Stimulated activated naive CD8-positive, alpha-beta T cell treated with anti-CD3 and anti-CD28 coated beads, Interleukin-15, Interleukin-2, amounts not matched to agents 100 U/mL and 50 U/mL, for 24 hours (primary cell): ENCODE measurements at regions not wholly inside any gene's neighbourhood (a gene's known extent, or its start where the extent isn't known, plus 50 kb on each side); places are given as distances from the start of the nearest gene placed in this dataset.

Source experiments
- ATAC-seq: fragments of 150-1000 bp; cut with Tn5 transposase; one replicate; pipeline ENCODE4 v1.10.0; 2021
- DNase-seq: peaks from one replicate; pipeline ENCODE4 v3.0.0; 2021

DNA sequence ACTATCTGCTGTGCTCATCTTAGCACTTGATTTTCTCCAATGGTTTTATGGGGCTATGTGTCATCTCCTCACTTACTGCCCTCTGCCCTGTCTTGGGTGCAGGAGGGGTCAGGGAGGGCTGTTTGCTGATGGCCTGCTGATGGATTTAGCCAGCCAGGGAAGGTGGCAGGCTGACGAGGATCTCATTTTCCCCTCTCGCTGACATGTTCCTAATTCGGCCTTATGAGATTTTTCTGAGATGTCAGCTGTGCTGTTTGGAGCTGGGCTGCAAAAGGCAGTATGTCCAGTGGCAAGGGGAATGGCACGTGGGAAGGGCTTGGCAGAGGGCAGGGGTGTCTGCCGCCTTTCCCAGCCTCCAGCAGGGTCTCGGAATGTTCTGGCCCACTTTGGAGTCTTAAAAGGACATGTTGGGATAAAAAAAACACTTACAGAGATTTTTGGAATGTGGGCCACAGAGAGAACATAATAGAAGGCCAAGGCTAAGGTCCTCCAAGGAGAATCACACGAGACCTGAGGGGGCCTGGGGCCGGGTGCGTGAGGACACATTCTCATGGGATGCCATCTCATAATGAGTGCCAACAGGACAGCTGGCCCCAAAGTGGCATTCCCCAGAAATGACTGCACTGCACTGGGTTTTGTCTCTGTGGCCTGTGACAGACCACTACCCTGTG, 303.8 kb downstream of the TLE3 start:
- no peak for ATAC-seq

DNA sequence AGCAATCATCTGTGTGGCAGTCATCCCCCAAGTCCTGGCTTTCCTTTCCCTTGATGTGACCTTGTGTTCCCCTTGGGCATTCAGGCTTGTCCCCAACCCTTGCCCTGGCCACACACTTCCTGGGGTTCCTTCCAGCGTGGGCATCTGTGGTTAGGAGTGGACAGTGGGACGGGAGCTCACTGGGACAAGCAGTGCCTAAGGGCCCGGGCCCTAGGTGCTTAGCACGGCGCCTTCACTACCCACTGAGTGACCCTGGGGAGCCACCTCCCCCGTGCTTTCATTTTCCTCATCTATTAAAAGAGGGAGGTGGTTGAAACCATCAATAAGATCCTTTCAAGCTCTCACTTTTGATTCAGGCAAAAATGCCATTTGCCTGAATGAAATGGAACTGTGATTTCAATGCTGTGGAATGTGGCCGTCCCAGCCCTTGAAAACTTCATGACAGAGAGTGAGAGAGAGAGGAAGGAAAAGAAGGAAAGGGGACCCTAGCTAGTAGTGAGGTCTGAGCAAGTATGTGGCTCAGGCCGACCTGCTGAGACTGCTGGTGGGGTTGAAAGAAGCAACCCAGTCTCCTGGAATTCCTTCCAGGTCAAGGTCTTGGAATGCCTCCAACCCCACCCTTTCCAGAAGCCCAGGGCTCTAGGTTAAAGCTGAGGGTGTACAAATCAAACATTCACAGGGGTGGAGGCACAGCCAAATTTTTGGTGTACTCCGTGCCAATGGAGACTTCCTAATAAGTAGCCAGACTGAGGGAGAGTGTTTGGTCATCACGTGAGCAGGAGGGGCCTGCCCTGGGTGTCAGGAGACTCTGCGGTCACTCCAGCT, 302.9 kb downstream of the TLE3 start:
- no peak for ATAC-seq
- DNase-seq: no peak

More for the DNA sequence above, 303.8 kb downstream of the TLE3 start:
- DNase-seq: no peak

DNA sequence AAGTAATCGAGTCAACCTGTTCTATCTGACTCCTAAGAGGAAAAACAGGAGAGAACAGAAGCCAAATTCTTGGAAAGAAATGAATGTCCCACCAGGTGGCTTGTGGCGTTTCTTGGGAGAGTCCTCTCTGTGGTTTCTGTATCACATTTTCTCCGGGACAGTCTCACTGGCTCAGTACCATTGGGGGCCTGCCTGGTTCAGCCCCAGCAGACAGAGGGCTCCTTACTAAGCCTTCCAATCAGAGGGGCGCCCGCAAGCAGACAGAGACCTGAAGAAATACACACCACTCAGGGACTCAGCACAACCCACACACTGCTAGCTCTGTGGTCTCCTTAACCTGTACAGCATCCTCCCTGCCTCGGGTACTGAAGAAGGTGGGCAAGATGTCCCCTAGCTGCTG, 302.1 kb downstream of the TLE3 start:
- ATAC-seq (no peak), DNase-seq (no peak)

DNA sequence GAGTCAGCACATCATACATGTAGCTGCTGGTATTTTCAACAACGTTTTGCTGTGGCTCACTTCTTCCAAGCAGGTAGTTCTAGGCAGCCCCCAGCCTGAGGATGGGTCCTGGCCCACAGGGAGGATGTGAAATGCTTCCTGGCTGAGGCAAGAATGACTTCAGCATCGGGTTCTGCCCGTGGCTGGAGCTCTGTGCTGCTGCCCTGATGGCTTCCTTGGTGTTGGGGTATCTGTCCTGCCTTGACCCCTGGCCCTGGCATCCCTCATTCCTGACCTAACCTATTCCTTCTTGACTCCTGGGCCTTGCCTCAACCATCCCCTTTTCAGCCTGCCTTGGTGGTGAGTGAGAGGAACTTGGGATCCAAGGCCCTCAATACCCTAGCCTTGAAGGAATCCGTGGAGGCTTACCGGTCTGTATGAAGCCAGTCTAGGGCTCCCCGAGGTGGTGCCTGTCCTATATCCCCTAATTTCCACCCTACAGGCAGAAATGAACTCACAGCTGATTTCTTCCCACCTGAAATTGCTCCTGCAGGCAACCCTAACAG, 300.6 kb downstream of the TLE3 start:
- DNase-seq: no peak
- ATAC-seq: no peak

DNA sequence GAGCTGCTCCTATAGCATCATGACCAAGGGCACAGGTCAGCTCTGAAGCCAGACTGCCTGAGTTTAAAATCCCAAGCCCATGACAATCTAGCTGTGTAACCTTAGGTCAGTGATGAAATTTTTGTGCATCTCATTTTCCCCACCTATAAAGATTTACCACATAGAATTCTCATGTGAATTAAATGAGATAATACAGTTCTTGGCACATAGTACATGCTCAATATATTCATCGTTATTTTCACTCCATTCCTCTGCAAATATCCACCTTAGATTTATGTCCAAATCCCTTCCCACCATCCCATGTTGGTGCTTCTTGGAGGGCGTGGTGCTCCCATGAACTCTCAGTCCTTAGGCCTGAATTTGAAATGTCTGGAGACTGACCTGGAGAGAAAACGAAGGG, 300.1 kb downstream of the TLE3 start:
- no peak for ATAC-seq

DNA sequence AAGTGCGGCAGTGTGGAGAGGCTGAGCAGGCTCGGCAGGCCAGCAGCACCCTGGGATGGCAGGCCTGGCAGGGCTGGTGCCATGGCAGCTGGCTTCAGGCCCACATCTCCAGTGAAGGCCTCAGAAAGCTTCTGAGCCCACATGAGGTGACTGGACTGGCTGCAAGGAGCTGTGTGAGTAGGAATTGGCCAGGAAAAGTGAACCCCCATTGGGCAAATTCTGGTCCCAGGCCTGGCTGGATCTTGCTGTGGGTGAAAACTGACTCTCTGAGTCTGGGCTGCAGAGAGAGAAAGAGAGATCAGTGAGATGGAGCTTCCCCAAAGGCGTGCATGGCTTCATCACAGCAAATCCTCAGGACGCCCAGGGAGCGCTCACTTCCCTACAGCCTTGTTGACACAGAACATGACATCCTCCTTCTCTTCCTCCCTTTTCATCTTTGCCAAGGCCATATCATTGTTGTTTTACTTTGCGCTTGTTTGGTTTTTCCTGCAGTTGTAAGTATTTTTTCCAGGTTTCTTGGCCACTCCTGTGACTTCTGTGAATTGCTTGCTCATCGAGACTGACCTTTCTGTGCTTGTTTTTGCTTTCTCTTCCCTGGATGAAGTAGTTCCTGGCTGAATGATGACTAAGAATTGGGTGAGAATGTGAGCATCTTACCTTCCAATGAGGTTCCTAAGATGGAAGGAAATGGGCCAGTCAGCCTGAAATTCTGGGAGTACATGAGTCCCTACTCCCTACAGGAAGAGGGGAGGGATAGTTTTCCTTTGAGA, 299.1 kb downstream of the TLE3 start:
- ATAC-seq (no peak), DNase-seq (no peak)

More for the DNA sequence above, 300.1 kb downstream of the TLE3 start:
- DNase-seq: no peak

DNA sequence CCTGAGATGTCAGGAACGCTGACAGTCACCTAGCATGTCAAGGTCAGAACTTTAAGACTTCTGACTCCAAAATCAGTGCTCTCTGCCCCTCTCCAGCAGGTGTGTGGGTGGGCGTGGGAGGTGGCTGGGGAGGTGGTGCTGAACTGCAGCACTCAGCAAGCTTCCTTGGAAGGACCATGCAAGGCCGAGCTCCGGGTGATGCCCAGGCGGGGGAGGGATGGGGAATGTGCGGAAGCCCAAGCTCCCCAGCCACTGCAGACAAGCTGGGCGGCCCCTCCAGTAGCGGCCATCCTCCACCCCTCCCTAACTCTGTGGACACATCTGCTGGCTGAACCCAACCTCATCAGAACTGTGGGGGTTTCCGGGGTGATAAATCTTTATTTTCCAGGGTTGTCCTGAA, 296.6 kb downstream of the TLE3 start:
- ATAC-seq (no peak), DNase-seq (no peak)

DNA sequence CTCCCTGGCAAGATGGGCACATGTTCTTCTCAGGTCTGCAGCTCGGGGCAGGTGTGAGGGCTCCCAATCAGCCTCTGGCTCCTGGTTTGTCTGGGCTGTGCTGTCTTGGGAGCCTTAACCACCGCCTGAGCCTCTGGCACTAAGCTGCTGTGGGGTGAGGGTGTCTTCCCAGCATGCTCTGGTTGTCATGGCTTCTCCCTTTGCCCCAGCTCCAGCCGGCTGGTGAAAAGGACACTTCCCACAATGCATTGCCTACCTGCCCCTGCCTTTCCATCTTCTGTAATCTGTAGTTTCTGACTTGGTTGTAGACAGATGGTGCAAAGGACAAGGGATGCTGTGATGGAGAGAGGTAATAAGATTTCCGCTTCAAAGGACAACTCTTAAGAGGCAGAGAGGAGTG, 295.3 kb downstream of the TLE3 start:
- no peak for ATAC-seq

DNA sequence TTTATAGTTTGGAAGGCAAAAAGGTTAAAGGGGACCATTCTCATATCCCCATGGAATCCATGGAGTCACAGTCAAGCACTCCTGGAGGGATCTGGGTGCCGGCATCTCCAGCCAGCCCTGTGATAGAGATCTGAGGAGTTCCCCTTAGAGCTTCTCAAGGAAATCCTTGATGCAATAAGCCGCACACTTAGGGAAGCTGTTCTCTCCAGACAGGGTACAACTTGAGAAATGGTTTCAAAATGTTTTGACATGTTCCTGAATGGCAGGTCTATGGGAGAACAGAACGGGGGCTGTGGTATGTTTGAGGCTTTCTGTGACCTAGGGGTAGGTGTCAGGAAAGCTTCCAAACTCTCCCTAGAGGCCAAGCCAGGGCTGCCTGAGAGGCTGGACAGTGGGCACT, 292.9 kb downstream of the TLE3 start:
- DNase-seq (no peak), ATAC-seq (no peak)

More for the DNA sequence above, 295.3 kb downstream of the TLE3 start:
- DNase-seq: no peak

DNA sequence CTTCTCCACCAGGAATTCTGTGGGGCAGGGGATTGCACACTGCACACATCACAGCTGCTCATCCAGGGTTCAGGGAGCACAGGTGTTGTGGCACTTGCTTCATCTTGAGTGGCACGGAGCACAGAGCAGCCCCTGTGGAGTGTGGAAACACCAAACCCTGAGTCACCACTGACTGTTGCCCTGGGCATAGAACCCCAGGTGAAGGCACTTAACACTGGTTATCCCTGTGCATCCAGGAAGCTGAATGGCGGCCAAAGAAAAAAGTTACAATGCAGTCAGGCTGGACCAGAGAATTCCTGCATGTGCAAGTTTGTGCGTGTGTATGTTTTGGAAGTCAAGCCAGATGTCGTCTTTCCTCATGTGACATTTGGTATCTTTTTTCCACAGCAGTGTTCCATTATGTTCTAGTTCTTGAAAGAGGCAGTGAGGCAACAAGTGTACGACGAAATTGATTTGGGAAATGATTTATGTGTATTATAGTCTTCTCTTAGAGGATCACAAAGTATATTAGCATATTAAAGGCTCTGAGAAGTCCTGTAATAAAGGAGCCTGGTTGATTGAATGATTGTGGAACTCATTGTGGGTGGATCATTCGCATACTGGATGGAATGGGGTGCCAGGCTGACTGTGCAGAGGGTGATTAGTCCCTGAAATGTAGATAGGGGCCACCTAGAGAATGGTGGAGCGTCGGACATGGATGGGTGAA, 292.3 kb downstream of the TLE3 start:
- no peak for DNase-seq
- ATAC-seq: no peak

DNA sequence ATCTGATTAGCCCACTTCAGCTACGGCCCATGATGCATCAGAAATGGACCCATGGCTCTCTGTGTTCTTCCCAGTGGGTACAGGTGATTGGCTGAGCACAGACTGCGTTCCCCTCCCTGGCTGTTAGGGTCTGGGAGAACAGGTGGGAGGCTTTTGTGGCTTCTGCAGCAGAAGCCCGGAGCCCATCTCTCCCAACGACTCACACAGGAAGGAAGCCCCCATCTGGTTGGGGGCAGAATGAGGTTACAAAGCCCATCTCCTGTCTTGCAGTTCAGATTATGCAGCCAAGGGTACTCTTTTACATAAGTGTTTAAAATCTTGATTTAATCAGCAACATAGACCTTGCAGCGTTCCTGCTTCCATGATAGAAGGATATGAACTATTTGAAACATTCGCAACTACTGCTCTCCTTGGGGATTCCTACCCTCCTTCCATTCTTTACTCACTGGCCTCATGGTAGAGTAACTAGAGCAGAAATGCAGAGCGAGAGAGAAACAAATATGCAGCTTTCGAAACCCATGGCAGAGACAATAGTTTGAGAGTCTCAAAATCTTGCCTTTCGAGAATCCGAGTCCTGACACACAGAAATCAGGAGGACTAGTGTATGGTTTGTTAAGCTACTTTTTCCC, 291.3 kb downstream of the TLE3 start:
- DNase-seq (no peak), ATAC-seq (no peak)

DNA sequence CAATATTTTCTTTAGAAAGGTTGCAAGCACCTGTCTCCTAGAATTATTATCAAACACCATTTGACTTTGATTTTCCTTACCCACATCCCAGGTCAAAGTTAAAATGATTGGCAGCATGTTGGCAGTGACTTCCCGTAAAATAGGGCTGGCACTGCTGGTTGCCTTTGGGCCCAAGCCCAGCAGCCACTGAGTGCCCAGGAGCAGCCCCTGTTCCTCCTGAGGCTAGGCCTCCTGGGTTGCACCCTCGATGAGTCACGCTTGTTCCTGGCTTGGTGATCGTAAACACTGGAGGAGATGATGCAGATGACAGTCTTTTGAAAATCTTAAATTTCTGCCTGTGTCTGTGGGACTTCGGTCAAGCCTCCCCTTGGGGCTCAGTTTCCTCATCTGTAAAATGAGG, 290.0 kb downstream of the TLE3 start:
- ATAC-seq (no peak), DNase-seq (peak; percentile 16)

DNA sequence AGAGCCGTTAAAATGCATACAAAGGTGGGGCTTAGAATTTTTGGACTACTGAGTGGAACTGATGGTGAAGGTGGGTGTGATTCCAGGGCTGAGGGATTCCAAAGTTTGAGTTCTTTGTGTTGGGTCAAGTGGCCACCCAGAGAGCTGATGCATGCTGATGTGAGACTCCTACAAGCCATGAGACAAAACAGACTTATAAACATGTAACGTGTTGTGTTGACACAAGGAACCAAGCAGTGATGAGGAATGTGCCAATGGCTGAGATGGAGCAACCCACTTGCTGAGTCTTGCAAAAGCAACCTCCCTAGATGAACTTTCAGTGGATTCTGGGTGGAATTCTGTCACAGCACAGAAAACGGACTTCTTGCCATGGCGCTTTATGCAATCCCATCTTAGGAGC, 289.0 kb downstream of the TLE3 start:
- ATAC-seq (no peak), DNase-seq (no peak)

DNA sequence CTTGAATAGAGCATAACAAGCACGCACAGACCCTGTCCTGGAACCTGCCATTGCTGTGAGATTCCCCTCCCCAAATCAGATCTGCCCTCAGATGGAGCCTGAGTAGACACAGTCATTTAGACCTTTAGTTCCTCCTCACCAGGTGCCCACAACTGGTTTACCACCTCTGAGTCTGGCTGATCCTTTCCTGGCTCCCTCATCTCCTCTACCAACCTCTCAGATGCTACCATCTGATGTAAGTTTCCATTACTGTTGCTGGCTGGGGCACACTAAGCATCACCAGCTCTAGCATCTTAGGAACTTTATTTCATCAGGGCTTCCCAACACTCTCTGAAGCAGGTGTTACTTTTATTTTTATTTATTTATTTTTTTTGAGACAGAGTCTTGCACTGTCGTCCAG, 288.3 kb downstream of the TLE3 start:
- peak; percentile 35 for ATAC-seq

DNA sequence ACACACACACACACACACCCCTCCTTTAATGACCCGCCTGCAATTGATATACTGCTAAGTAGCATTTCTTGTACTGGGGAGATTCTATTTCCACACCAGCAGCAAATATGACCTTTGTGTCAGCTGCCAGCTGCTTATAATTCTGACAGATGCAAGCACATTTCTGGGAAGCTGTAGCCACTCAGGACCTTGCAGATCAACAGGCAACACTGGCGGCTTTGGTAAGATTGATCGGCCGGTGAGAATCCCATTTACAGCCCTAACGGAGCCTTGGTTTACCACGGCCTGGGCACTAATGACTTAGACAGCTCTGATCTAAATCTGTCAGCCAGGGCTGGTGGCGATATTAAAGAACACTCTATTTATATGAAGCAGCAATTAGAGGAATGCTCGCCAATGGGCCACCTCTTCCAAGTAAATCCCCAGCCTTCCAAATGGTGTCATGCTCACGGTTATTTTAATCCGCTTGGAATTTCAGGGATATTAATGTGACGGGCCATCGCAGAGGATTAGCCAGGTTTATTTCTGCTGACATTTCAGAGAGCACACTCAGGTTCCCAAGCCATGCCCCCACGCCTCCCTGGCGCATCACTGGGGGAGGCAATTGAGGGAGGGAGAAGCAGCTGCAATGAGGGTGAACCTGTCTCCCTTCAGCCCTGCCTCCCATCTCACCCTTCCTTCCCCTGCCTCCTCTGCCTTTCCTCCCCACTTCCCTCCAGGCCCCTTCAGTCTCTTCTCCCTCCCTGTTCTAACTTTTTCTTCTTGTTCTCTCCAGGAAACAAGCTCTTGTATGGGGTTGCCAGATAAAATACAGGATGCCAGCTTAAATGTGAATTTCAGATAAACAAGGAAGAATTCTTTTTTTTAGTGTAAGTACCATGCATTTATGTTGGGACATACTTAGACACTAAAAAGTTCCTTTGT, 287.0 kb downstream of the TLE3 start:
- DNase-seq: no peak
- no peak for ATAC-seq

More for the DNA sequence above, 288.3 kb downstream of the TLE3 start:
- no peak for DNase-seq

DNA sequence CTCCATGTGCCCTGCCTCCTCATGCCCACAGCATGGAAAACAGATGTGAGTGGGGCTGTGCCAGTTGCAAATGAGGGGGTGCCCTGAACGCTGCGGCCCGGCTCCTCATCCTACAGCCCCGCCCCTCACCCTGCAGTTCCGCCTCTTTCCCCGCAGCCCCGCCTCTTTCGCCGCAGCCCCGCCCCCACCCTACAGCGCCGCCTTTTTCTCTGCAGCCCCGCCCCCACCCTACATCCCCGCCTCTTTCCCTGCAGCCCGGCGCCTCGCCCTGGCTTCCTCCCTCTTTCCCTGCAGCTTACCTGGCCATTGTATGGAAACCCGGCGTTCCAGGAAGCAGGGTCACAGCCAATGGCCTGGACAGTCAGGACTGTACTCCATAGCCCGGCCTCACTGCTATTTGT, 284.9 kb downstream of the TLE3 start:
- no peak for ATAC-seq

DNA sequence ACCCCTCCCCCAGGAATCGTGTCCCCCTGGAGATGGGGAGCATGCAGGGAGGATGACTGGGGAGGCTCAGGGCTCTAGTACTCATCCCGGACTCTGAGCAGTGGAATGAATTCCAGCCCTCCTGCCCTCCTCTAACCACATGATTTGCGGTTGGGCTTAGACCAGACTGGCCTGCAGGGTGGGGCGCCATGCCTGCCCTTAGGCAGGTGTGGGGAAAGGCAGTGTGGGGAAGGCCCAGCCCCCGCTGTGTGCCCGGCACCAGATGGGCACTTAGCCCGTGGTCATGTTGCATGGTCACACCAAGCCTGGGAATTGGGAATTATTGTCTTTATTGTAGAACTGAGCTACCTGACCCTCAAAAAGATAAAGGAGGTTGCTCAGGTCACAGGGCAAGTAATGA, 283.8 kb downstream of the TLE3 start:
- DNase-seq (no peak), ATAC-seq (no peak)

More for the DNA sequence above, 284.9 kb downstream of the TLE3 start:
- no peak for DNase-seq

DNA sequence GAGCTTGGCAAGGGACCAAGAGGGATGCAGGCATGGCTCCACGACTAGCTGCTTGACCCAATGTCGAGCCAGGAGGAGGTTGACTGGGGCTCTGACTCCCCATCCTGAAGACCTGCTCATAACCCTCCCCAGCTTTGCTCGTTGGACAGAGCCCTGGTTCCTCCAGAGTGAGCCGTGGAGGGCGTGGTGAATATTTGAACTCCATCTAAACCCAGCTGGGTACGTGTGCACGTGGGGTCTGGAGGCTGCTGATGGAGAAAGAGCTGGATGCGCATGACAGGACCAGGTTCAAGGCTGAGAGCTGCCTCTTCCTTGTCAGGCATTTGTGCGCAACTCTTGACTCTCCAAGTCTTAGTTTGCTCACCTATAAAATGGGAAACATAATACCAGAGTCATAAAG, 282.8 kb downstream of the TLE3 start:
- no peak for DNase-seq
- no peak for ATAC-seq

DNA sequence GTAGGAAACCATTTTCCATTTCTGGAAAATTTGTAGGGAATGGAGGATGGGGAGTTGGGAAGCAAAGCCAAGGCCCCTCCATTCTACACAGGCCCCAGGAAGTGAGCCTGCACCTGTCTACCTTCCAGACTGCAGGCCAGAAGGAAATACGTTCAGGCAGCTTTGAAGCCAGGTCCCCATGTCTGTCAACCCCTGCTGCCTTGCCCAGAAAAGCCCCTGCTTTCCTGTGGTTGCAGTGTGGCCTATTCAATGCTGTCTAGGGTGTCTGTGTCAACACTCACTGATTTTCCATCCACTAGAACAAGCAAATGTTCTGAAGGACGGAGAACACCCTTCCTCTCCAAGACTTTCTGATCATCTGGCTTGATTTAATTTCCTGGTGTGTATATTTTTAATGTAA, 281.9 kb downstream of the TLE3 start:
- DNase-seq (no peak), ATAC-seq (peak; percentile 16)

DNA sequence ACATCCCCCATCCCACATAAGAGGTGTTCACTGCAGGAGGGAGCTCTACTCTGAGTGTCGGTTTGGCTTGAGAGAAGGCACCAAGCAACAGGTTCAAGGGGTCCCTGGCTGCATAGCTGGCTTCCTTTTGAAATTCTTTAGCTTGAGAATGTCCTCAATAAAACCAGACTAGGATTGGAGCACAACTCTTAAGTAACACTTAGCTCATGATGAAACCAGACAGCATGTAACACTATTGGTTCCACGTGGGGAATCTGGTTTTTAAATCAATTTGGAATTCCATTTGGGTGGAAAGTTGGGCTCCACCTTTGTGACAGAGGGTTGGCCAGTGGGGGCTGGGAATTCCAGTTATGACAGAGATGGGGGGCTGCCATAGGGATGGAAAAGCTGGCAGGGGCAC, 281.2 kb downstream of the TLE3 start:
- DNase-seq (no peak), ATAC-seq (no peak)
